B cell (primary cell): ENCODE measurements at regions not wholly inside any gene's neighbourhood (a gene's known extent, or its start where the extent isn't known, plus 50 kb on each side); places are given as distances from the start of the nearest gene placed in this dataset.

ENCODE experiments used
- EZH2 ChIP-seq: IDR thresholded peaks from 2 replicates; pipeline ENCODE4 v1.6.1; 2012; ENCODE audit warnings: borderline replicate concordance, low read depth, mild to moderate bottlenecking, moderate library complexity, low read length; ENCODE audit not compliant: insufficient read depth, poor library complexity, severe bottlenecking
- TF ChIP-seq, protein P1 (sequence below): fragments of 200-600 bp; IDR thresholded peaks from one replicate; pipeline ENCODE4 v1.8.0; 2022; ENCODE audit warnings: antibody characterized with exemption, mild to moderate bottlenecking

DNA sequence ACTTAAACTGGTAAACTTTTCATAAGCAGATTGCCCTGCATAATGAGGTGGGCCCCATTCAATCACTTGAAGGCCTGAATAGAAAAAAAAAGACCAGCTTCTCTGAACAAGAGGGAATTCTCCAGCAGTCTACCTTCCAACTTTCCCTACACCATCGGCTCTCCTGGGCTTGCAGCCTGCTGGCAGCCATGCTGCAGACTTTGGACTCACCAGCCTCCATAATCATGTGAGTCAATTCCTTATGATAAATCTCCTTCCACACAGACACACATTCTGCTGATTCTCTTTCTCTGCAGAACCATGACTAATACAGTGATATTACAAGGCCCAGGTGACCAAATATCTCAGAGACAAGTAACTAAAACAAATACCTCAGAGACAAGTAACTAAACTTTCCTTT is 113.8 kb upstream of the WDR17 start:
- TF ChIP-seq, protein P1, sequence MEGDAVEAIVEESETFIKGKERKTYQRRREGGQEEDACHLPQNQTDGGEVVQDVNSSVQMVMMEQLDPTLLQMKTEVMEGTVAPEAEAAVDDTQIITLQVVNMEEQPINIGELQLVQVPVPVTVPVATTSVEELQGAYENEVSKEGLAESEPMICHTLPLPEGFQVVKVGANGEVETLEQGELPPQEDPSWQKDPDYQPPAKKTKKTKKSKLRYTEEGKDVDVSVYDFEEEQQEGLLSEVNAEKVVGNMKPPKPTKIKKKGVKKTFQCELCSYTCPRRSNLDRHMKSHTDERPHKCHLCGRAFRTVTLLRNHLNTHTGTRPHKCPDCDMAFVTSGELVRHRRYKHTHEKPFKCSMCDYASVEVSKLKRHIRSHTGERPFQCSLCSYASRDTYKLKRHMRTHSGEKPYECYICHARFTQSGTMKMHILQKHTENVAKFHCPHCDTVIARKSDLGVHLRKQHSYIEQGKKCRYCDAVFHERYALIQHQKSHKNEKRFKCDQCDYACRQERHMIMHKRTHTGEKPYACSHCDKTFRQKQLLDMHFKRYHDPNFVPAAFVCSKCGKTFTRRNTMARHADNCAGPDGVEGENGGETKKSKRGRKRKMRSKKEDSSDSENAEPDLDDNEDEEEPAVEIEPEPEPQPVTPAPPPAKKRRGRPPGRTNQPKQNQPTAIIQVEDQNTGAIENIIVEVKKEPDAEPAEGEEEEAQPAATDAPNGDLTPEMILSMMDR, result no peak
- no peak for TF ChIP-seq EZH2
